Fibroblast of villous mesenchyme (primary cell): ENCODE measurements at regions not wholly inside any gene's neighbourhood (a gene's known extent, or its start where the extent isn't known, plus 50 kb on each side); places are given as distances from the start of the nearest gene placed in this dataset.

Experiments used
- DNase-seq: peaks from one replicate; pipeline ENCODE4 v3.0.0-alpha.2; 2010; ENCODE audit warnings: low read depth
- H3K4me3 ChIP-seq: 2 replicates; pipeline ENCODE4 v1.5.1; 2011; ENCODE audit warnings: low read depth, mild to moderate bottlenecking, low read length
- TF ChIP-seq, protein P1 (sequence below): IDR thresholded peaks from 2 replicates; pipeline ENCODE4 v1.5.1; 2012; ENCODE audit warnings: low read depth, mild to moderate bottlenecking, low read length; ENCODE audit not compliant: insufficient read depth

DNA sequence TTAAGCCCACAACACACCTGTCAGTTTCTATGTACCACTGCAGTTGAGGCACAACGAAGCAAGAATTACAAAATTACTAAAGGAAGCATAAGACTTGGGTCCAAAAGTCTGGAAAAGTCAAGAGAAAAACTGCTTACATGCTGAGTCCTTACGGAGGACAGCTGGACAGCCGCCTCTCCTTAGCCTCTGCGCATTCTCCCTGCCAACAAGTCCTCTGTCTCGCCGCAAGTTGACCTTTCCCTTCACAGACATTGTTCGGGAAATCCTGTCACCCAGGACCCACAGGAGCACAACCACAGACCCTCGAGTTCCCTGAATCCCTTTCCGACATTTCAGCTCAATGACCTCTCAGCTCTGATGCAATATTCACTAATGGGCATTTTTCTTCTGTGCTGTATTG lies 525.4 kb upstream of the SALL3 start:
- no peak for DNase-seq
- TF ChIP-seq, protein P1, sequence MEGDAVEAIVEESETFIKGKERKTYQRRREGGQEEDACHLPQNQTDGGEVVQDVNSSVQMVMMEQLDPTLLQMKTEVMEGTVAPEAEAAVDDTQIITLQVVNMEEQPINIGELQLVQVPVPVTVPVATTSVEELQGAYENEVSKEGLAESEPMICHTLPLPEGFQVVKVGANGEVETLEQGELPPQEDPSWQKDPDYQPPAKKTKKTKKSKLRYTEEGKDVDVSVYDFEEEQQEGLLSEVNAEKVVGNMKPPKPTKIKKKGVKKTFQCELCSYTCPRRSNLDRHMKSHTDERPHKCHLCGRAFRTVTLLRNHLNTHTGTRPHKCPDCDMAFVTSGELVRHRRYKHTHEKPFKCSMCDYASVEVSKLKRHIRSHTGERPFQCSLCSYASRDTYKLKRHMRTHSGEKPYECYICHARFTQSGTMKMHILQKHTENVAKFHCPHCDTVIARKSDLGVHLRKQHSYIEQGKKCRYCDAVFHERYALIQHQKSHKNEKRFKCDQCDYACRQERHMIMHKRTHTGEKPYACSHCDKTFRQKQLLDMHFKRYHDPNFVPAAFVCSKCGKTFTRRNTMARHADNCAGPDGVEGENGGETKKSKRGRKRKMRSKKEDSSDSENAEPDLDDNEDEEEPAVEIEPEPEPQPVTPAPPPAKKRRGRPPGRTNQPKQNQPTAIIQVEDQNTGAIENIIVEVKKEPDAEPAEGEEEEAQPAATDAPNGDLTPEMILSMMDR = no peak
- H3K4me3 ChIP-seq = no peak overlapping the region

DNA sequence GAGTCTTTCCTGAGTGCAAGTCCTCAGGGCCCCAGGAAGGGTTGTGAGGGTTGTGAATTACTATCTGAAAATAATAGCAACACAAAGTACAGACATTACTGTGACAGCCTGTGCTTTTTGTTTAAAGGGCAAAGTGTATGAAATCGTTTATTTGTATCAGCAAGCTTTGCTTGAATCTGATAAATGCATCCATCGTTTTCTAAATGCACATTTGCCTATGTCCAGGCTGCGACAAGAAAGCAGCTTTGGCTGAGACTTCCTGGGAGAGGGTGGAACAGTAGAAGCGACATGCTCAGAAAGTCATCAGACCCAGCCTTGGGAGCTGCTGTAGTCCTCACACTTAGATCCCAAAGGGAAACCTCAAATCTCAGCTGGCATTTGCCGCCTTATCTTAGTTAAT lies 524.2 kb upstream of the SALL3 start:
- DNase-seq = no peak
- no peak overlapping the region for H3K4me3 ChIP-seq
- TF ChIP-seq, protein P1 = no peak

DNA sequence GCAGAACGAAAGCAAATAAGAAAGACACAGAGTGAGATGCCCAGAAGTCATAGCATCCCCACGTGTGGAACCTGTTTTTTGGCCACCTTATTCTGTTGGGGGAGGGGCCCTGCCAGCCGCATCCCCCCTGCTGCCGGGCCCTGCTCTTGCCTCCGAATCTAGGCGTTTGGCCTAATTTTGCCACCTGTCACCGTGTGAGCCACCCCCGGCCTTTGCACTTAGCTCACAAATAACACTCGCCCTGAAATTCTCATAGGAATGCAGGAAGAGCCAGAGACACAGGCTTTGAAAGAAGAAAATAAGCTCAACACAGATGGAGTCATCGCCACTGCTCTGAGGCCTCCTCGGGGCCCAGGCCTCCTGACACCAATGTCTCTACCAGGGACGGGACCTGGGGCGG lies 522.6 kb upstream of the SALL3 start:
- no peak for DNase-seq
- no peak overlapping the region for H3K4me3 ChIP-seq
- TF ChIP-seq, protein P1 = no peak

DNA sequence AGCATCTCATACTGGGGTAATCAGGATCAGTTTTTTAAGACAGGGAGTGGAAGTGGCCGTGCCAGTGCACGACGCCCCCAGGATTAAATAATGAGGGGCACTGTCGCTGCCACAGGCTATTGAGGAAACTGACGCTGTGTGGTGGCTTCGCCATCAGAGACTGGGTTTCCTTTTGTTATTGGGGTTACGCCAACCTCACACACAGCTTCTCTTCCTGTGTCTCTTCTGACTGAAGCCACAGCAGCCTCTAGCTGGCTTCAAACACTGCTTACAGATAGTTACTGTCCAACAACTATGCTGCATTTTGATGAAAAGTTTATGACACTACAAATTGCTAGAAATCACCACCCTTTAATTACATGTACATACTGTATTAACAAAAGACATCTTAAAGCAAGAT lies 521.9 kb upstream of the SALL3 start:
- TF ChIP-seq, protein P1 = no peak
- H3K4me3 ChIP-seq = no peak overlapping the region

DNA sequence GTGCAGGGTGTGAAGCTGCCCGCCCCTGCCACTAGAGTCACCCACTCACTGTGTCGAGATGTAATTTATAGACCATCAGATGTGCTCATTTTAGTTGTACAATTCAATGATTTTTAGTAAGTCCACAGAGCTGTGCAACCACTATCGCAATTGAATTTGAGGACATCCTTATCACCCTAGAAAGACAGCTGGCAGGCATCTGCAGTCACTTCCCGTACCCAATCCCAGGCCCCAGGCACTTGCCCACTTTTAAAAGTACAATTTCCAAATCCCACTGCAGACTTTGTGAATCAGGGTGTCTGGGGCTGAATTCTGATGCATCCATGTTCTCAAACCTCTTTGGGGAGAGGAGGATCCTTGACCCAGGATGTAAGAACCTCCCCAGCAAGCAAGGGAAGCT lies 521.3 kb upstream of the SALL3 start:
- no peak for DNase-seq
- H3K4me3 ChIP-seq = no peak overlapping the region
- TF ChIP-seq, protein P1 = no peak

More for the DNA sequence above, 521.9 kb upstream of the SALL3 start:
- DNase-seq = no peak

DNA sequence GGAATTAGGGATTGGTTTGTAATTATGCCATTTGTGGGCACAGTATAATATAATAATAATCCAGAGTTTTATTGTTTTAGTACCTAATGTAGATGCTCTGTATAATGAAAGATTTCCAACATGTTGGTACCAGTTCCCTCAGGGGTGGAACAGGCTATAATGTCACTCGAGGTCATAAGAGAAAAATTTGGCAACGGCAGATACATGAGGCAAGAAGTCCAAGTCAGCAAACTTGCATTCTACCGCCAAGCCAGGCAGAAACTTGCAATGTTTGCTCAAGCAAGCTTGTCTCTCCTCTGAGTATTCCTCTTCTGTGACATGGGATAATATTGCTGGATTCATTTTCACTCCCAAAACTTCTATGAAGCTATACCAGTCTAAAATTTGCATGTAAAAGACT lies 520.0 kb upstream of the SALL3 start:
- H3K4me3 ChIP-seq = no peak overlapping the region
- DNase-seq = no peak
- TF ChIP-seq, protein P1 = no peak

DNA sequence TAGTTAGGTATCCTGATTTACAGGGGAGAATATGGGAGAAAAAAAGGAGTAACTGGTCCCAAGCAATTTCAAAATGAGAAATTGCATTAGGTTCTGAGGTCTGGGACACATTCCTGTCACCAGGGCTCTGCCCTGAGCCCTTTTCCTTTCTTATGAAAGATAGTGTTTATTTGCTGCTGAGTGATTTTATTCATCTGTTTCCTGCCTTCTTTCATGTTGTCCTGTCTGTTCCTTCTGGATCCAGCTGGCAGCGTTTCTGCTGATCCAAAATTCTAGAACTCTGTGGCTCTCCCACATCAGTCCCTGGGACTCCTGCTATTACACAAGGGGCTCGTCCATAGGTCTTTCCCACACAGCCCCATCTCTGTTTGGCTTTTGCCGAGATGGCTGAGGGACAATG lies 519.1 kb upstream of the SALL3 start:
- no peak for DNase-seq
- no peak overlapping the region for H3K4me3 ChIP-seq
- TF ChIP-seq, protein P1 = no peak
